NCI-H1694 treated with DMSO at 0.1 percent for 48 hours (cell line): ENCODE measurements at regions not wholly inside any gene's neighbourhood (a gene's known extent, or its start where the extent isn't known, plus 50 kb on each side); places are given as distances from the start of the nearest gene placed in this dataset.

Experiments
- DNase-seq: peaks from one replicate; lab custom pipeline; 2025; lab: John Stamatoyannopoulos, UW

DNA sequence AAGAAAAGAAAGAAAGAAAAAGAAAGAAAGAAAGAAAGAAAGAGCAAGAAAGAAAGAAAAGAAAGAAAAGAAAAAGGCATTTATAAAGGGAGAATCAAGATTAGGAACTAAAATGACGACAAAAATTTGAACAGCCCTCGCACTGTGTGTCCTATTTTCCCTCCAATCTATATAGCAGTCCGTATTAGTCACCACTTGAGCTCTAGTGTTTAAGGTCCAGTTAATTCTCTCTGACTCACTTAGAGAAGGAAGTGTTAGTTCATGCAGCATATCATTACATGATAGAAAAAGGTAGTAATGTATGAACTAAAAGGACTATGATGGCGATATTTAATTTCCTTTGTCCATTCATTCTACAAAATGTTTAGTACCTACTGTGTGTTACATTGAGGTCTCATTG lies 122.7 kb downstream of the CBLL2 start:
- no peak for DNase-seq

DNA sequence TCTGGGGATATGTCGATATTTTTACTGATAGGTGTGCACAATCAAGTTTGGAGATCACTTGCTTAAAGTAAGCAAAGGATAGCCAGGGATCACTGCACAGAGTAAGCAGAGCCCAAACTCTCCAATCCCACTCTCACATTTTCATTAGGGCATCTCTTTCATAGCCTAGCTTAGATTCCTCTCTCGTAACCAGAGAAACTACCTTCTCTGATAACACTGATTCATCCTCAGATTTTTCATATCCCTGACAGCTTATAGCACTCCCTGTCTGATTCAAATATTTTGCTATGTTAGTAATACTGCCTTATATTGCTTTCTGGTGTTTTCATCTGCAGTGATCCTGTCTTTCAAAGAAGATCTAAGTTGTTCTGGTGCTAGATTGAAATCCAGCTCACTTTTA lies 123.7 kb downstream of the CBLL2 start:
- DNase-seq, result no peak

DNA sequence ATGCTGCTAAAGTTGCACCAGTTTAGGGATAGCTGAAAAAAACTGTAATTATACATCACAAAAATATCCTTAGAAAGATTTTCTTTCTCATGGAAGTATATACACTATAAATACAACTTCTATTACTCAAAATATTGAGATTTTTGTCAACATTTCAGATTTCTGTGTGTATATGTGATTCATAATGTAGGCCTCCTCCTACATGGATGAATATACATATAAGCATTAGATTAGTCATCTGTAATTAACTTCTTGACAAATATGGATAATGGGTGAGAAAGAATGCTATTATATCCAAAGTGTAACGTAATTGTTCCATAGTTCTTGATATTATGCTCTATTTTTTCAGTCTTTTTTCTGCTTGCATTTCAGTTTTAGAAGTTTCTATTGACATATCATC lies 124.9 kb downstream of the CBLL2 start:
- no peak for DNase-seq

DNA sequence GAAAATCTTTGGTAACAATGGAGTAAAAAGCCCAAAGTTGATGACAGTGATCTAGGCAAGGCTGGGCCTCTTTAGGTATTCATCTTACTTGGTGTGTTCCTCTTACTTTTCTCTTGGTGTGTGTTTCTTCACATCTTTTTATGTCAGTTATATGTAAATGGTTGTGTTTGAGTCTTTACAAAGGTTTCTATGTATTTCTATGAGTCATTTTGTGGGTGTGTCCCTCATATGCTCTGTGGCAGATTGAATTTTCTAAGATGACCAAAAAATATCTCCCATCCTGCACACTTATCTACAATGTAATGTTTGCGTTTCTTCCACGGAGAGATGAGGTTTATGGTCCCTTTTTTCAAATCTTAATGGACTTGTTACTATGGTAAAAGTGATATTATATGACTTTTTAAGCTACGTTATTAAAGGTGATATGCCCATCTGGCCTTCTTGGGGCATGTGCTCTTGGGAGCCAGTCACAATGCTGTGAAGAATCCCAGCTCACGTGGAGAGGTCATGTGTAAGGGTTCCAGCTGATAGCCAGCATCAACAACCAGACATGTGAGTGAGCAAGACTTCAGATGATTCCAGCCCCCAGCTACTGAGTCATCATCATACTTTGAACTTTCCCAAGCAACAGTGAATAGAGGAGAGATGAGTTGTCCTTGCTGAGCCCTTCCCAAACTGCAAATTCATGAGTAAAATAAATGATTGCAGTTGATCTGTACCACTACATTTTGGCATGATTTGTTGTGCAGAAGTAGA lies 126.9 kb downstream of the CBLL2 start:
- DNase-seq, result no peak

DNA sequence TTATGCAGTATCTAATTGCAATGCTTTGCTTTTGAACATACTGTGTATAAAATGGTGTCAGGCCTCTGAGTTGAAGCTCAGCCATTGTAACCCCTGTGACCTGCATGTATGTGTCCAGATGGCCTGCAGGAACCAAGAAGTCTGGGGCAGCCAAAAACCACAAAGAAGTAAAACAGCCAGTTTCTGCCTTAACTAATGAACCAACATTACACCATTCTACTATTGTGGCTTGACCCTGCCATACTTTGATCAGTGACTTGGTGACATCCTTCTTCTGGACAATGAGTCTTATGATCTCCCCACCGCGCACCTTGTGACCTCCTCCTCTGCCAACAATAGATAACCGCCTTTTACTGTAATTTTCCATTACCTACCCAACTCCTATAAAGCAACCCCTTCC lies 131.6 kb downstream of the CBLL2 start:
- no peak for DNase-seq

DNA sequence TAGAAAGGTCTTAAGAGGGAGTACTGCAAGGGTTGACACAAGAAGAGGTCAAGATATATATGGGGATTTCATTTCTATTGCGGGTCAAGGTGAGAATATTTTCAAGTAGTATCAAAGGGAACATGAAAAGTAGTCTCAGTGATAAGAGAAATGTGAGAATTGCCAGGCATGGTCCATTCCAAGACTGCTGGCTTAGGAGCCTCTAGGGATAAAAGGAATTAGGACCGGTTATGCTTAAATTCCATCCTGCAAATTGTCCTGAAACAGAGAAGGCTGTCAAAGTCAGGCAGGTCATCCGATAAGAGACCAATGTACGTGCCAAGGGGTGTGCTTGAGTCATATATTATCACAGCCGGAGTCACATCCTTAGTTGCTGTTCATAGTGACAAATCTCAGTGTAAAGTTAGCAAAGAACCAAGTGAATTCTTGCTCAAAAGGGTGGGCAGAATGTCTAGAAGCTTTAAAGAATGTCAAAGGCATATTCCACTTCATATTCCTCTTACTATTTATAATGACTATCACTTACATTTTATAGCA lies 133.6 kb downstream of the CBLL2 start:
- no peak for DNase-seq

DNA sequence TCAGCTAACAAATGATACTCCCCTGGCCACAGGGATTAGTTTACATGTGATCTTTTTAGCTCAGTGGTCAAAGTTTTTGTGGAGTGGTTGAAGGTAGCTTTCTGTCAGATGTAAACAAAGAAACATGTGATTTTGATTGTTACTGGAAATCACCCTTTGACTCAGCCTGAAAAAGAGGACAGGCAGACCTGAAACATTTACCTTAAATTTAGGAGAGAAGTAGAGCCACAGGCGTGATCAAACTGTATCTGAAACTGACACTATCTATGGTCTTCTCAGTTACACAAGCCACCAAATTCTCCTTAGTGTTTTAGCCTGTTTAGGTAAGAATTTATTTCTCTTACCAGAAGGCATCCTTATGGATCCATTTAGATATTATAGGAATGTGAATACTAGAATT lies 136.7 kb downstream of the CBLL2 start:
- DNase-seq, result no peak

DNA sequence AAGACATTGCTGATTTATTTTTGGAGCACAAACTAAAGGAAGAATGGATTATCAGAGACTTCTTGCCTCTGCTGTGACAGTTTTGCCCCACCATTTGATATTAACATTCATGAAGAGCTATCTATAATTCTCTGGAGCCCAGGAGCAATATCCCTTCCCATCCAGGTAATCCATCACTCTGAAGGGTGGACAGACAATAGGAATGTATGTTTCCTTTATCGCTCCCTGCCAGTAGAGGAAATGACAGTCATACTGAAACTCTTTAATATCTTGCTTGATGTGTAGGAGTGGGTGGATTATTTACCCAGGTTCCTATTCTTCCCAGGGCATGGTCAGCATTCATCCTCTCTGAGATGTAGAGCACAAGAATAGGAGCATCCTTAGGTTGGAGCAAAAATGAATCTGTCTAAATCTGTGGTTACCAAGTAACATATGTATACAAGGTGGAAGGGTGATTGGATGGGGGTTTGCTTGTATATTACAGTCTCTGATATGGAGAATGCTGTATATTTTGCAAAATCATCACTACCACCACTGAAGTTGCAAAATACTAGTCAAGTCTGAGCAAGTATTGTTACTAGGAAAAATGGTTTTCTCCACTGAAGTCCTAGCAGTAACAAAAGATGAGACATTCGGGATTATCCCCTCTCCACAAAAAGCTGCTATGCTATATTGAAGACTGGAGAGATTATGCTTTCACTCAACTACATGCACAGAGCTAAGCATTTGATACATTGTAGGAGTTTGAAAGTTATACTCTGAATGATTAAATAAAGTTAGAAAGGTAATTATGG lies 151.6 kb downstream of the CBLL2 start:
- no peak for DNase-seq

DNA sequence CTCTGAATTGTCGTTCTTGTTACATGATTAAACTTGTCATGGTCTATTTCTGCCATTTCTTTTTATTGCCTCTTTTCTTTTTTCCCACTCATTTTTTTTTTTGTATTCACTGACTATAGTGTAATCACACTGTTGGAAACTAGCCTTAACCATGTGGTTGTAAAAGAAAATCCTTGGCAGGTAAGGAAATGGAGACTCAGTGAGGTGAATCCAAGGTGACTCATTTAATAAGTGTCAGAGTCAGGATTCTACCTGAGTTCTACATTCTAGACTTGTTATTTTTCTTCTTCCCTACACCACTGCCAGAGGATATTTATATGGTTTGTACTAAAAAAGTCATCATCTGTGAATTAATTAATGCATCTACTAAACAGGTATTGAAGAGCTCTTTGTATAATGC lies 152.2 kb downstream of the CBLL2 start:
- DNase-seq, result no peak

DNA sequence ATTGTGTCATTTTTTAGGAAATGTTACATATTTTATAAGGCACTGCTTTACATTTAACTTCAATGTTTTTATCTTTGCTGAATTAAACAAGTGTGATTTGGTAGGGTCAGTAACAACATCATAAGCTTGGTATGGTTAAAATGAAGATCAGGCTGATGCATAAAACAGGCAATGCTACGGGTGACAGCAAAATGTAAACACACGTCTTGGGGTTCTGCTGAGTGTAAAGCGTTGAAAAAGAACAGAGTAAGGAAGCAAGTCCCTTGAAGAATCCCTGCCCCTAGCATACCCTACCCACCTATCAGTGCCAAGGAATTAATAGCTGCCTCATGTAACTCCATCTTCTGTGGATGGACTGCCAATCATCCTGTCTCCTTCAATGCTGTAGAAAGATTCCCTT lies 157.0 kb downstream of the CBLL2 start:
- DNase-seq, result no peak

DNA sequence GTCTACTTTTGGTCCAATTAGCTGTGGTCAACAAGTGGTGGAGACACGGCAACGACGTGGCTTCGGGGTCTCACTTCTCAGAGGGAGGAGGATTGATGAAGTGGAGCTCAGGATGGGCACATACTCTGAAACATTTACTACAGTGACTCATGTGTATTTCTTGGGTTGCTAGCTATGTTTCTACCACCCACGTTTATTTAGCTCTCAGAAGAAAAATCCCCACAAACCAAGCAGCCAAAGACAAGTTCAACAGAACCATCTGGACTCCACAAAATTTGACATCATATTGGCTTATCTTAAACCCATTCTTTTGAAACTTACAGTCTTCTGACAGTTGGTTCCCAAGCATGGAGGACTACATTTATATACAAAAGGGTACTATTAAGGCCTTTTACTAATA lies 158.0 kb downstream of the CBLL2 start:
- no peak for DNase-seq

DNA sequence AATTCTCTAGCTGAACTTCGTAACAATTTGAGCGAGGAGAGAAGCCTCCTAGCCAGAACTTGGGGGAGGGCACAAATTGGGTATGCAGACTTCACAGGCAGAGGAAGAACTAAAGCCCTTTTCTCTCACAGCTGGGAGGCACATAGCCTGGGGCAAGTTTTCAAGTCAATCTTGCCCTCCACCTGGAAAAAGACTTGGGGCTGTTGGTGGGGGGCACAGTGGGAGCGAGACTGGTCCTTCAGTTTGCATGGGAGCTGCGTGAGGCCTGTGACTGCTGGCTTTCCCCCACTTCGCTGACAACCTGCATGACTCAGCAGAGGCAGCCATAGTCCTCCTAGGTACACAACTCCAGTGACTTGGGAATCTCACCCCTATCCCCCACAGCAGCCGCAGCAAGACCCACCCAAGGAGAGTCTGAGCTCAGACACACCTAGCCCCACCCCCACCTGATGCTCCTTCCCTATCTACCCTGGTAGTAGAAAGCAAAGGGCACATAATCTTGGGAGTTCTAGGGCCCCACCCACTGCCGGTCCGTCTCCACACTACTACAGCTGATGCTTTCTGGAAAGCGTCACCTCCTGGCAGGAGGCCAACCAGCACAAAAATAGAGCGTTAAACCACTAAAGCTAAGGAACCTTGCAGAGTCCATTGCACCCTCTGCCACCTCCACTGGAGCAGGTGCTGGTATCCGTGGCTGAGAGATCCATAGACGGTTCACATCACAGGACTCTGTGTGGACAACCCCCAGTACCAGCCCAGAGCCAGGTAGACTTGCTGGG lies 160.8 kb downstream of the CBLL2 start:
- no peak for DNase-seq

DNA sequence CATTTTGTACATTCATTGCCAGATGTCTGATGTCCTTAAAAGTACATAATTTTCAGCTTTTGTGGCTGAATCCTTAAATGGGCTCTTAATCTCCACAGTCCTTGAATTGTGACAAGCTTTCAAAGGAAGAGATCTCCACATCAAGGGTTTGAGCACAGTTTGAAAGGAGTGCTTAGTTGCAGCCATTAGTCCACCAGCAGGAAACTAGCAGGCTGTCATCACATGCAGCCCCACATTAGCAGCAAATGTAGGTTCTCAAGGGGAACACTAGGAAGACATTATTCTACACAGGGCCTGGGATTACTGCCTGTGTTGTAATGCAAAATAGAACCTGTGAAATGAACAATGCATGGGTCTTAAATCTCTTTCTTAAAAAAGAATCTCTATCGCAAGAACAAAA lies 173.2 kb downstream of the CBLL2 start:
- DNase-seq, result no peak

DNA sequence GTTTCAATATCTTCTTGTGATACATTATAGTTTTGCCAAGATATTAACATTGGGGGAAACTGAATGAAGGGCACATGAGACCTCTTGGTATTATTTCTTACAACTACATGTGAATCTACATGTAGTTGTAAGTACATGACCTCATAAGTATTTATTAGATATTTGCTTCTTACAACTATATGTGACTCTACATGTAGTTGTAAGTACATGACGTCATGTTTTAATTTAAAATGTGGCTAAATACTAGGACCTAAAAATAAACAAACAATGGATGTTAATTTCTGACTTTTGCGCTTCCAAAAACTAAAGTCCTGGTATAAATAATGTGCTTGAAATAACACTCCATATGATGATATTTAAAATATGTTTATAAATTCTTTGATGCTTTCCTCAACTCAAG lies 190.2 kb downstream of the CBLL2 start:
- no peak for DNase-seq

DNA sequence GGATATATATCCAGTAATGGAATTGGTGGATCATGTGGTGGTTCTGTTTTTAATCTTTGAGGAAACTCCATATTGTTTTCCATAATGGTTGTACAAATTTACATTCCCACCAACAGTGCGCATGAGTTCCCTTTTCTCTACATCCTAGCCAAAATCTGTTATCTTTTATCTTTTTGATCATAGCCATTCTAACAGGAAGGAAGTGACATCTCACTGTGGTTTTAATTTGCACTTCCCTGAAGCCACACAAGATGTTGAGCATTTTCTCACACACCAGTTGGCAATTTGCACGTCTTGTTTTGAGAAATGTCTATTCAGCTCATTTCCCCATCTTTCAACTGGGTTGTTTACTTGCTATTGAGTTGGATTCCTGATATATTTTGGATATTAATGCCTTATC lies 194.9 kb downstream of the CBLL2 start:
- DNase-seq, result no peak

DNA sequence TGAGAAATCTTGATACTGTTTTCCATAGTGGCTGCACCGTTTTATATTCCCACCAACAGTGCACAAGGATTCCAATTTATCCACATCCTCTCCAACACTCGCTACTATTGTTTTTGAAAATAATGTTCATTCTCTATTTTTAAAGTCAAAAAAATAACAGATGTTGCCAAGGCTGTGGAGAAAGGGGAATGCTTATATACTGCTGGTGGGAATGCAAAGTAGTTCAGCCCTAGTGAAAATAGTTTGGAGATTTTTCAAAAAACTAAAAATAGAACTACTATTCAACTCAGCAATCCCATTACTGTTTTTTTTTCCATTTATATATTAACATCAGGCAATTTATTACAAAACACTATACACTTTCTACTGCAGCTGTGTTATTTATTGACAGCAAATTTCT lies 208.7 kb downstream of the CBLL2 start:
- no peak for DNase-seq

DNA sequence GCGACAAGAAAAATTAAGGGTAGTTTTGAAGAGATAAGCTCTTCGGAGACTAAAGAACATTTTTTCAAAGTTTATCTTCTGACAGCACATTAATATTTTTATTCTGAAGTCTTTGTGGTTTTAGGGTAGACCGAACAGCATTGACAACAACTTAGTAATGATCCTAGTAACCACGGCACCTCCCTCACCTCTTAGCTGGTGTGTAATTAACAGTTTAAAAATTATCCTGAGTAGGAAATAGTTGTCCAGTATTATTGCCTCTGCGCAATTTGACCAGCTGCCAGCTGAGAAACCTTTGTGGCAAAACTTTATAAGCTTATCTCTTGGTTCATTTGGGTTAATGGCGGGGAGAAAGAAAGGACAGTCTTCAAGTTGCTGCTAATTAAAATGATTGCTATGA lies 213.6 kb downstream of the CBLL2 start:
- no peak for DNase-seq

DNA sequence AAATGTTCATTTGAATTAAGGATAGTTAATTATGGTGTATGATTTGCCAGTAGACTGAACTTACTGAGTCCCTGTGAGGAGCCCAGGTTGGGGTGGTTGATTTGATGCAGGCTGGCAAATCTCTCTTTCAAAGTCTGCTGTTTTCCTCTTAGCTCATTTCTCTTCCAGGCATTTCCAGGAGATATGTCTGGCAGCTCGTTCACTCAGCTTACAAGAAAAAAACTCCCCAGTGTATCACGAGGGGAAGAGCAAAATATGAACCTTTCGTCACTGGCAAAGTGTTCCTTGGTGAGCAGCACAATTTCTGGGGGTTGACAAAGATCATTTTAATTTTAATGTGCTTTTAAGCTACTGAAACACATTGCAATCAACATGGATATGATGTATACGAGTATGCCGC lies 244.2 kb downstream of the CBLL2 start:
- DNase-seq, result no peak

DNA sequence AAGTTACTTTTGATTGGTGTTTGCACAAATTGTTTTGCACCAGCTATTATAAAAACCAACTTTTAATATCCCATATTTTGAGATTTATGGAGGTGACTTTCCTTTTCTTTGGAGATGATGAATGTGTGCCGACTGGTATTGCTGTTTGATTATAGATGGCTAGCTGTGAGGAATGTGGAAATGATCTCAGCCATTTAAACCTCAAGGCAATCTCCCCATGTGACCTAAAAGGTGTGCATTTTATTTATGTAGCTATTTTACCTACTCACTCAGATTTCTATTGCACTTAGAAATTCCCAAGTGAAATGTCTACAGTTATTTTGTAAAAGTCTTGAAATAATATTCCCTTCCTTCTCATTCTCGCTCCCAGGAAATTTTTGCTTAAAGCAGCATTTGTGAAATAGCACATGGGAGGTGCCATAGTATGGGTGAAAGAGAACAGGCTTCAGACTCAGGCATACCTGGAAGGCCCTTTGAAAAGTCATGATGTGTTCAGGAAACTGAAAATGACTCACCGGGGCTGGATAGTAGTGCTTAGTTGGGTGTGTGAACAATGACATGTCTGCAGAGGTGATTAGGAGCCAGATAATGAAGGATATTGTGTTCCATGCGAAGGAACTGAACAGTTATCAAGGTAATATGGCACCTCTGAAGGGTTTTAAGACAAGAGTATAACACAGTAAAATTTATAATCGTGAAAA lies 247.6 kb downstream of the CBLL2 start:
- DNase-seq, result no peak

DNA sequence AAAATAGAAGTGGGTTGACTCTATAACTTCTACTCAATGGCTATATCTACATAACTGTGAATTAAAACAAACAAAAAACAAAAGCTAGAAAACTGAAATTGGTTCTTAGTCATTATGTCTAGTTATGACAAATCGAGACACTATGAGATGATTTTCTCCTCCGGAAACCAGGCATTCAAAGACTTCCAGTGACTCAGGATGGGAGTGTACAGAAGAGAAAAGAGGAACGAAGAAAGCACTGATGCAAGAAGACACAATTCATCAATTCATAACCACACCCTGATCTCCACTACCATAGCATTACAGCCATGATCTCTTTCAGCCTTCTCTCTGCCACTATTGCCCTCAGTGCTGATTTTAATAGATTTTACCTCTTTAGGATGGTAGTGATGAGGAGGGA lies 253.6 kb downstream of the CBLL2 start:
- DNase-seq, result no peak

DNA sequence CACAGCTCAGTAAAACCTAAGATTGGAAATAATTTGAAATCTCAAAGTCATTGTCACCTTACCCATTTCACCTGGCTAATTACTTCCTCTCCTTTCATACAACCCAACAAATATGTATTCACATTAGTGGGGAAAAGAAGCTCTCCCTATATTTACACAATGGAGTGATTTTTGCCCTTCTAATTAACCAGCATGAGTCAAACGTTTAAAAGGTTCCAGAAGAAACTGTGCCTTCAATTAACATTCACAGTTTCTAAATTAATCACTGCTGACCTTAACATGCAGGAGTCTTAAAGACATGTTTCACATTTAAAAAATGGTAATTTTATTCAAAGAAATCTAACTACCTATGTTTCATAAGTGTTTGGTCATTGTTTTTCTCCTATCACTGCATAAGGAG lies 254.6 kb downstream of the CBLL2 start:
- no peak for DNase-seq

DNA sequence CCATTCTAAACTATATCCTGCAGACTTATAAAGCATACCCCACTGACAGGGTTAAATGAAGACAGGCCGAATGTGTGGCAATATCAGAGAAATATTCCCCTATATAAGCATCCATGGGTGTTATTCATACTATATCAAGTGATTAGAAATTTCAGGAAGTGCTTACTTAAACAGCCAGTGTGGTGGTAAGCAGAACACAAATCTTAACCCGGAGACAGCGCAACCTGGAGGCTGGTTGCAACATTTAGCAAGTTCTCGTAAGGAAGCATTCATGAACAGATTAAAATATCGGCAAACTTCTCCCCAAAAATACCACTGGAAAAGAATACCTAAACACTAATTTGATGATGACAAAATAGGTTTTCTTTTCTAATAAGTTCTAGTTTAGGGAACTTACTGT lies 261.2 kb downstream of the CBLL2 start:
- DNase-seq, result no peak
